K562 (cell line): ENCODE measurements at regions not wholly inside any gene's neighbourhood (a gene's known extent, or its start where the extent isn't known, plus 50 kb on each side); places are given as distances from the start of the nearest gene placed in this dataset.

Source experiments
- ATAC-seq: fragments of 200-7000 bp; cut with Tn5 transposase; 3 replicates; pipeline ENCODE4 v1.9.1; 2020; ENCODE audit warnings: moderate library complexity
- BruUV-seq: library from RNA; stranded (reverse); fragments of 400-500 nt; replicated peaks from 2 replicates; lab custom pipeline; 2021; lab: Mats Ljungman, UMichigan
- CTCF ChIA-PET: fragments of 300-600 bp; formaldehyde crosslinking; extraction: SDS; loops from one replicate; lab custom pipeline; 2021; ENCODE audit warnings: low intra/inter-chr PET ratio; lab: Yijun Ruan, JAX
- POLR2A ChIA-PET: fragments of 300-600, 350-650 bp; sonication (Branson Sonifier 250); formaldehyde crosslinking; extraction: SDS; loops from one replicate; lab custom pipeline; 2021; ENCODE audit warnings: antibody characterized with exemption, inconsistent platforms; lab: Yijun Ruan, JAX
- DNase-seq, 4 experiments: peaks; one replicate each; pipeline versions ENCODE4 v3.0.0 to v3.0.0-alpha.2; 2011 to 2018; ENCODE audit warnings: low spot score in 3 of 4, mixed read lengths in 3 of 4; ENCODE audit errors: extremely low read depth in 1 of 4
- FAIRE-seq: peaks from 2 replicates; lab custom pipeline; 2011; peaks lifted over from hg19 to GRCh38; lab: Jason Lieb, UNC
- H2AFZ ChIP-seq: 2 replicates; pipeline ENCODE4 v1.6.0; 2011; ENCODE audit warnings: low read depth, low read length, control low read depth, inconsistent platforms
- H3K27ac ChIP-seq: fragments of 200-600 bp; 3 replicates; pipeline ENCODE4 v1.8.0; 2011; ENCODE audit warnings: low read depth, mild to moderate bottlenecking, control low read depth, inconsistent platforms, low read length, moderate library complexity, mixed read lengths; ENCODE audit errors: extremely low read depth
- H3K27me3 ChIP-seq, 2 experiments: fragments of 300-600 bp in 1 of 2; 2 replicates in 1 of 2; 3 replicates in 1 of 2; pipeline versions ENCODE4 v1.6.0 to v1.8.0; 2011; ENCODE audit warnings: inconsistent platforms in 2 of 2, low read length in 2 of 2, mild to moderate bottlenecking in 1 of 2, mixed read lengths in 1 of 2, moderate library complexity in 1 of 2; ENCODE audit not compliant: control insufficient read depth in 2 of 2, insufficient read depth in 2 of 2
- H3K36me3 ChIP-seq: fragments of 300-600 bp; 3 replicates; pipeline ENCODE4 v1.8.0; 2011; ENCODE audit warnings: mild to moderate bottlenecking, low read length, inconsistent platforms; ENCODE audit not compliant: control insufficient read depth, insufficient read depth
- H3K4me1 ChIP-seq, 2 experiments: fragments of 200-600 bp in 1 of 2; replicated peaks in 1 of 2; 2 replicates in 1 of 2; 3 replicates in 1 of 2; pipeline versions ENCODE4 v1.5.1 to v1.8.0; 2011; ENCODE audit warnings: inconsistent platforms in 2 of 2, low read length in 2 of 2, mild to moderate bottlenecking in 1 of 2, mixed read lengths in 1 of 2, moderate library complexity in 1 of 2; ENCODE audit not compliant: control insufficient read depth in 2 of 2, insufficient read depth in 2 of 2
- H3K4me2 ChIP-seq: 2 replicates; pipeline ENCODE4 v1.6.1; 2011; ENCODE audit warnings: low read length, control low read depth, inconsistent platforms, mixed read lengths; ENCODE audit not compliant: insufficient read depth
- H3K4me3 ChIP-seq: fragments of 200-600 bp; sonication (generic), shearing (Covaris generic); 2 replicates; pipeline ENCODE4 v1.5.1; 2016; ENCODE audit warnings: control low read depth, inconsistent platforms
- H3K79me2 ChIP-seq: fragments of 200-600 bp; 3 replicates; pipeline ENCODE4 v1.8.0; 2011; ENCODE audit warnings: low read length, inconsistent platforms; ENCODE audit not compliant: control insufficient read depth, insufficient read depth
- H3K9ac ChIP-seq, 2 experiments: 2 replicates each; pipeline versions ENCODE4 v1.6.0 to v1.6.1; 2011; ENCODE audit warnings: low read depth in 2 of 2, low read length in 2 of 2, control low read depth in 1 of 2, inconsistent platforms in 1 of 2, mild to moderate bottlenecking in 1 of 2, mixed read lengths in 1 of 2; ENCODE audit not compliant: insufficient read depth in 1 of 2
- H3K9me1 ChIP-seq: one replicate; pipeline ENCODE4 v1.6.0; 2011; ENCODE audit warnings: inconsistent platforms, mild to moderate bottlenecking, low read length, moderate library complexity; ENCODE audit not compliant: control insufficient read depth, insufficient read depth
- H3K9me3 ChIP-seq: replicated peaks from 2 replicates; pipeline ENCODE4 v1.5.1; 2011; ENCODE audit warnings: low read depth, low read length, inconsistent platforms; ENCODE audit not compliant: control insufficient read depth, insufficient read depth
- H4K20me1 ChIP-seq: replicated peaks from 2 replicates; pipeline ENCODE4 v1.6.1; 2011; ENCODE audit warnings: low read length, inconsistent platforms, mixed read lengths; ENCODE audit not compliant: control insufficient read depth, insufficient read depth
- LCOR ChIP-seq: sonication (generic); formaldehyde crosslinking; IDR thresholded peaks from 2 replicates; pipeline ENCODE4 v1.8.0; 2022; ENCODE audit warnings: mild to moderate bottlenecking, missing genetic modification reagents
- TAF1 ChIP-seq: IDR thresholded peaks from 2 replicates; pipeline ENCODE4 v1.6.1; 2011; ENCODE audit warnings: mild to moderate bottlenecking, low read length, moderate library complexity; ENCODE audit not compliant: insufficient read depth, control insufficient read depth, severe bottlenecking; ENCODE audit errors: extremely low read depth
- ZC3H4 ChIP-seq: sonication (generic); formaldehyde crosslinking; IDR thresholded peaks from 2 replicates; pipeline ENCODE4 v1.9.0; 2021; ENCODE audit warnings: missing genetic modification reagents, borderline replicate concordance
- WGBS: fragments of 100-300 bp; shearing (Covaris generic); methylation state at CpG from one replicate; pipeline ENCODE4 v1.1.6; 2016; ENCODE audit warnings: low coverage, mixed read lengths; ENCODE audit not compliant: insufficient coverage; ENCODE audit errors: missing lambda C conversion rate; 5-methylcytosine and 5-hydroxymethylcytosine counted together
- in situ Hi-C: fragments of 300-500 bp; cut with MboI; formaldehyde crosslinking; loops from 4 replicates; pipeline ENCODE4 v1.15.0; 2018; ENCODE audit warnings: inconsistent platforms, mixed read lengths
- intact Hi-C: fragments of 100-400 bp; cut with micrococcal nuclease; formaldehyde crosslinking; loops from 2 replicates; pipeline ENCODE4 v1.14.2; 2022
- TF ChIP-seq, protein P1 (sequence below): sonication (generic); formaldehyde crosslinking; IDR thresholded peaks from 2 replicates; pipeline ENCODE4 v1.4.0; 2020; ENCODE audit warnings: mild to moderate bottlenecking, missing genetic modification reagents

DNA sequence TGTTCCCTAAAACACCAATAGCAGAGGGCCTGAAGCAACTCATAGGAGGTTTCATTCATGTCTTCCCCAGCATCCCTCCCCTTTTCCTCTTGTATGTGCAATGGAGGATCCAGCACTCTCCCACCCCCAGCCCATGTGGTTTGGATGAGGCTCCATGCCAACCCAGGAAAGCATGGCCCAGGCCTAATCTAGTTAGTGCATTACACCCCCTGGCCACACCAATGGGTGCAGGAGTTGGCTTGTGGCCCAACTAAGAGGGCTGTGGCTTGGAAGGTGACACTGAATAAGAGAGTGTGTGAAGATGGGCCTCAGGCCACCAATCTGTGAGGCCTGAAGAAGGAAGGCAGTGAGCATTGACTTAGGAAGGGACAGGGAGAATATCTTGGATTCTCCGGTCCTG lies 70.8 kb upstream of the SMIM23 start:
- no TSS peak for BruUV-seq
- no peaks in the 10 kb centered on the region for H3K36me3 ChIP-seq
- CTCF ChIA-PET = no interaction called here
- H3K4me2 ChIP-seq = no peak overlapping the region
- in situ Hi-C loops = no loop called here
- no peaks in the 10 kb centered on the region for H3K9me3 ChIP-seq
- WGBS = 0% methylated on average over 1 of the region's 1 CpG
- ATAC-seq = no peak
- H3K27me3 ChIP-seq = peaks cover 0 to 7% of the 10 kb centered on the region in 2 experiments; a peak in 1 of 5 replicates
- H3K79me2 ChIP-seq = no peaks in the 10 kb centered on the region
- TF ChIP-seq LCOR (CRISPR knock-in tag) (no peak), TAF1 (no peak), ZC3H4 (CRISPR knock-in tag) (no peak)
- TF ChIP-seq, protein P1, sequence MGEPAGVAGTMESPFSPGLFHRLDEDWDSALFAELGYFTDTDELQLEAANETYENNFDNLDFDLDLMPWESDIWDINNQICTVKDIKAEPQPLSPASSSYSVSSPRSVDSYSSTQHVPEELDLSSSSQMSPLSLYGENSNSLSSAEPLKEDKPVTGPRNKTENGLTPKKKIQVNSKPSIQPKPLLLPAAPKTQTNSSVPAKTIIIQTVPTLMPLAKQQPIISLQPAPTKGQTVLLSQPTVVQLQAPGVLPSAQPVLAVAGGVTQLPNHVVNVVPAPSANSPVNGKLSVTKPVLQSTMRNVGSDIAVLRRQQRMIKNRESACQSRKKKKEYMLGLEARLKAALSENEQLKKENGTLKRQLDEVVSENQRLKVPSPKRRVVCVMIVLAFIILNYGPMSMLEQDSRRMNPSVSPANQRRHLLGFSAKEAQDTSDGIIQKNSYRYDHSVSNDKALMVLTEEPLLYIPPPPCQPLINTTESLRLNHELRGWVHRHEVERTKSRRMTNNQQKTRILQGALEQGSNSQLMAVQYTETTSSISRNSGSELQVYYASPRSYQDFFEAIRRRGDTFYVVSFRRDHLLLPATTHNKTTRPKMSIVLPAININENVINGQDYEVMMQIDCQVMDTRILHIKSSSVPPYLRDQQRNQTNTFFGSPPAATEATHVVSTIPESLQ = no peak
- POLR2A ChIA-PET = interaction anchor here (0.6 kb wide), 1 partner anchor 319 kb away, joined by 4 read pairs; no protein-coding TSS in a partner anchor
- no peaks in the 10 kb centered on the region for H4K20me1 ChIP-seq
- no peak for DNase-seq
- H3K9me1 ChIP-seq = no peaks in the 10 kb centered on the region
- no peak overlapping the region for H3K27ac ChIP-seq
- no peak for FAIRE-seq
- no peak overlapping the region for H3K4me3 ChIP-seq
- H3K9ac ChIP-seq = no peak overlapping the region
- no peak overlapping the region for H2AFZ ChIP-seq
- intact Hi-C loops = no loop called here
- no peaks in the 10 kb centered on the region for H3K4me1 ChIP-seq
